NCI-H345 (cell line): ENCODE measurements at regions not wholly inside any gene's neighbourhood (a gene's known extent, or its start where the extent isn't known, plus 50 kb on each side); places are given as distances from the start of the nearest gene placed in this dataset.

Experiments
- DNase-seq: peaks from one replicate; lab custom pipeline; 2025; lab: John Stamatoyannopoulos, UW

DNA sequence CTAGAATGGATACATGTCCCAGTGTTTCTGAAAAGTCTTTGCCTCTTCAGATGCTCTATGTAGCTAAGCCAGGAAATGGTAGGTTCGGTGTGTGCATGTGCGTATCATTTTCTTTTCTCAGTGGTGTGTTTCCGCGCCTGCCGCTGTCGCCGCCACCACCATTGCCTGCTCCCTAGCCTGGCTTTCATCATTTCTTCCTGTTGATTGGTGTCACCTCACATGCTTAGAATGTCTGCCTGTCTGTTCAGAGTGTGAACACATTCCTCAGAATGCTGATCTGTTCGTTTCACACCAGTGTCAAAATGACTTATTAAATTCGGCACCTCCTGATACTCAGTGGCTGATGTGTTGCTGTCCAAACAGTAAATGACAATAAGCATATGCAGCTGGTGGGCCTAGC lies 255.2 kb upstream of the SPRED2 start:
- DNase-seq: no peak

DNA sequence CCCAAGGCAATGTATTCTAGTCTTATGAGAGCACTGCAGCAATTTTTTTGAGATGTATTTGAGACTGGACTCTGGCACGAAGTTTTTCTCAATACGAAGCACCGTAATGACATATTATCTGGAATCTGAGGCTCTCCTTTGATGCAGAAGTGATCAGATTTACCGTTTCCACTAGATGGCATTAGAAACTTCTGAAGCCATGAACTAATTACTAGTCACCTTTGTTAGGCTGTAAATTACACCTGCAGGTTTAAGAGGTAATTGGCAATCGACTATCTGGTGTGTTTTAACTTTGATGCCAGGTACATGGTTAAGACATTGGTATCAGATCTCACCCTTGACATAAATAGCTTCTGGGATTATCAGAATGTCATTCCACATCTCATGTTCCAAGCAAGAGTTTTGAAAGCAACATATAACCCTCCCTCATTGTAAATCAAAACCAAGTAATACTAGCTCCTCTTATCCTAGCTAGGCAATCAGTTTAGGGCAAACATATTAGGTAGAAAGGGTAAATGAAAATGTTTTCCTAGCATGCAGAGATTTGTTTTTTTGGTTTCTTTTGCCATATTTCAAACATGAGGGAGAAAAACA lies 254.6 kb upstream of the SPRED2 start:
- DNase-seq: no peak

DNA sequence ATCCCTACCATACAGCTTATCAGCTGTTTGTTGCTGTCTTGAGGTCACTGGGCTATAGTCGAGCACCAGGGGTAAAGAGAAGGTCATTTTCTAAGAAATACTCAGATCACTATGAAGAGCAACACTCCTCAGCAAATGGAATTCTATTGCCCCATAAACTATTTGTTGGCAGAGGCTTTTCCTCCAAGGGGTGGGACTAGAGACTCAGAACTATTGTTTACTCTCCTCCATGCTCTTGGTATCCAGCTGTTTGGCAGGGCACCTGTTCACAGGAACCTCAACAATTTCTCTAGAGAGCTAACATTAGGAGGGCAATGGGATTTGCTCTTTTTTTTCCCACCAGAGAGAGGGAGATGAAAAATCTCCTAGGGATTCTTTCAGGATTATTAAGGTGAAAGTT lies 249.1 kb upstream of the SPRED2 start:
- no peak for DNase-seq

DNA sequence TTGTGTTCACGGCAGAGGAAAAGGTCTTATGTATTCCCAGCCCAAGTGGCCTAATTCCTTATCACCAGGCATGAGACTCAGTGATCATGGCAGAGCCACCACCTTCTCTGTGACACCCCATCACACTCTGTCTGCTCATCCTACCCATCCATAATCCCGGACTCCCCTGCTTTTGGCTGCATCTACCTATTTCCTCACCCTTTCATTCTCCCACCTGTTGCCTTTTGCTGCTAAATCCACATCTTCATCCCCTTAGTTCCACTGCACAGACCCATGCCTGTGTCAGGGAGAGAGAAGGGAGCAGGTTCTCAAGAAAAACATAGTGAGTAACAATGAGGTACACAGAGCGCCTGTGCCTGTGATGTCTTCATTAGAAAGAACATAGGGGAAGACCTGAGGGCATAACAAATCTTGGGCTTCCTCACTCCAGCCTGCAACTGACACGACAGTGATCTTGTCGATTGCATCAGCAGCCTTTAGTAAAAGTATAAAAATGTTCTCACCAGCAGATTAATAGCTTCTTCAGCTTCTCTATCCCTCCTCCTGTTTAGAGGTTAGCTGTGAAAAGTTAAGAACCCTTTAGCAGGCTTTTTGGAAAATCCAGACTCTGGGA lies 246.5 kb upstream of the SPRED2 start:
- DNase-seq: no peak

DNA sequence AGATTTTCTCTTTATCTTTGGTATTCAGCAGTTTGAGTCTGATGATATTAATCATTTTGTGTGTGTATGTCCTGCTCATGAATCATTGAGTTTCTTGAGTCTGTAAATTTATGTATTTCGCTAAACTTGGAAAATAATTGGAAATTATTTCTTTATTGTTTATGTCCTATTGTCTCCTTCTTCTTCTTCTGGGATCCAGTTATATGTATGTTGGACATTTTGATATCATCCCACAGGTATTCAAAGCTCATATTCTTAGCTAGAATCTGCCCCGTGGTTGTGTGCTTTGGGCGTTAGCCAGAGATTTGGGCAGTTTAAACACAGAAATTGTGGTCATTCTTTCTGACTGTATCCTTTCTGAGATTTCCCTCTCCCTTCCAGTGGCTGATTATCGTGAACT lies 243.0 kb upstream of the SPRED2 start:
- no peak for DNase-seq

DNA sequence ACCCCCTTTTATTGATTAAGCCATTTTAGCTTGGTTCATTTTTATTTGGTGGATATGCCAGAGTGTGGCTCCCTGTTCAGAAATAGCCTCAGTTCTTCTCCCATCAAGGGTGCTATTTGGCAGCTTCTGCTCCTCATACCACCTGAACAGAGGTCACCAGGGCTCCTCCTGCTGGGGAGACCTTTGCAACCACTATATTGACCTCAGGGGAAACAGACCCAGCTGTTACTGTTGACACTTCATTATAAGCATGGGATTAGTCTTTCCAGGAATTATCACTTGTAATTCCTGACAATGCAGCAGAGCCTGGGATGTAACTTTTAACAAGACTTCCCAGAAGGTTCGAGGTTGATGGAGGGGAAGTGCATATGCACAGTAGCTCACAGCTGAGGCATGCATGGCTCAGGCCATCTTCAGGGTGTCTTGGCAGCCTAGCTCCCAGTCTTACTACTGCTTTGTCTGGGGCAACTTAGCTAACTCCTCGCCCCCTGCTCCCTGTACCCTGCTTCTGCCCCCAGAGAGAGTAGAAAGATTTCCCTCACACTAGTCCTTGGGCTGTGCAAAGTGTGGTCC lies 239.4 kb upstream of the SPRED2 start:
- DNase-seq: no peak

DNA sequence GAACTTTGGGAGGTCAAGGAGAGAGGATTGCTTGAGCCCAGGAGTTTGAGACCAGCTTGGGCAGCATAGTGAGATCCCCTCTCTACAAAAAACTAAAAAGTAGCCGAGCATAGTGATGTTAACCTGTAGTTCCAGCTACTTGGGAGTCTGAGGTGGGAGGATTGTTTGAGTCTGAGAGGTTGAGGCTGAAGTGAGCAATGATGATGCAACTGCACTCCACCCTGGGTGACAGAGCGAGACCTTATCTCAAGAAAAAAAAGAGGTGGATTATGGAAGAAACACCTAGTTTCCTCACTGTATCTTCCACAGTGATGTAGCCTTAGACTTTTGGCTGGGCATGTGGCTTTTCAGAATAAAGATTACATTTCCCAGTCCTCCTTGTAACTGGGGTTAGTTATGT lies 237.2 kb upstream of the SPRED2 start:
- no peak for DNase-seq

DNA sequence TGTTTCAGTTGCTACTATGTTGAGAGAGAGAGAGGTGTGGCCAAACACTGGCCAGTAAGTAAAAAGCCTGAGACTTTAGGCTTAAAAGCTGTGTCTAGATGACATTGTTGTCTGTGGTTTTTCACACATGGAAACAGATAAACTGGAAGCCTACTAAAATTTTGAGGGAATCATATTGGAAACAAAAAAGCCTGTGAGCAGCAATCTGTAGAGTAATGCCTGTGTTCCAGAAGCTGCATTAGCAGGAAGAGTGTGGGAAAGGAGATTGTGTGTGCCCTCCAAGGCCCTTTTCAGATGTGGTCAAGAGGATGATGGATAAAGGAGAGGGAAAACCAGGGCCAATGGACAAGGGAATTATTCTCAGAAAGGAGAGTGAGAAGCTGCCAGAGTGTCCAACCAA lies 236.3 kb upstream of the SPRED2 start:
- DNase-seq: no peak

DNA sequence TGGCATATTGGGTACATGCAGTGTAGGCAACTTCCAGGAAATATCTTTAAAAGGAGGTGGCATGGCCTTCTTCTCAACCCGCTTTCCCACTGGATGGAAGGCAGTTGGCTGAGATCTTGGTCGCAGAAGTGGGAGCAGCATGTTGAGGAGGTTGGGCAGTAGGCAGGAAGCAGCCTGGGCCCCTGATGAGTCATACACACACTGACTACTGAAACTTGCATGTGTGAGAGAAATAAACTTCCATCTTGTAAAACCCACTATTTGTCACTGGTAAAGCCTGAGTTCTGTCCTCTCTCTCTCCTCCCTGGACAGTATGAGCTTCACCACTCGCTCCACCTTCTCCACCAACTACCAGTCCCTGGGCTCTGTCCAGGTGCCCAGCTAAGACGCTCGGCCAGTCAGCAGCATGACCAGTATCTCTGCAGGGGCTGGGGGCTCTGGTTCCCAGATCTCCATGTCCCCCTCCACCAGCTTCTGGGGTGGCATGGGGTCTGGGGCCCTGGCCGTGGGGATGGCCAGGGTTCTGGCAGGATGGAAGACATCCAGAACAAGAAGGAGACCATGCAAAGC lies 233.8 kb upstream of the SPRED2 start:
- DNase-seq: no peak

DNA sequence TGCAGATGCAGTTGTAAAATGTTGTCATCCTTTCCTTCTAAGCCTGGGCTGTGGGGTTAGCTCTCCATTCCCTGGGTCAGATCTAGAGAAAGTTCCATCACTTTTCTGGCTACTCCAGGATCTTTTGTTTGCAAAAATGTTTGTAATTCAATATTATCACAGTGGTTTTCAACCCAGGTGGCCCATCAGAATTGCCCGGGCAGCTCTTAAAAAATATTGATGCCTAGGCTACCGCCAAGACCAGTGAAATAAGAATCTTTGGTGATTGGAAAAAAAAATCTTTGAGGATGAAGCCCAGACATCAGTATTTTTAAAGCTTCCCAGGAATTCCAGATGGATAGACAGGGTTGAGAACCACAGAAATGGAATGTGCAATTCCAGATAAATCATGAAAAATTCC lies 232.5 kb upstream of the SPRED2 start:
- DNase-seq: no peak

DNA sequence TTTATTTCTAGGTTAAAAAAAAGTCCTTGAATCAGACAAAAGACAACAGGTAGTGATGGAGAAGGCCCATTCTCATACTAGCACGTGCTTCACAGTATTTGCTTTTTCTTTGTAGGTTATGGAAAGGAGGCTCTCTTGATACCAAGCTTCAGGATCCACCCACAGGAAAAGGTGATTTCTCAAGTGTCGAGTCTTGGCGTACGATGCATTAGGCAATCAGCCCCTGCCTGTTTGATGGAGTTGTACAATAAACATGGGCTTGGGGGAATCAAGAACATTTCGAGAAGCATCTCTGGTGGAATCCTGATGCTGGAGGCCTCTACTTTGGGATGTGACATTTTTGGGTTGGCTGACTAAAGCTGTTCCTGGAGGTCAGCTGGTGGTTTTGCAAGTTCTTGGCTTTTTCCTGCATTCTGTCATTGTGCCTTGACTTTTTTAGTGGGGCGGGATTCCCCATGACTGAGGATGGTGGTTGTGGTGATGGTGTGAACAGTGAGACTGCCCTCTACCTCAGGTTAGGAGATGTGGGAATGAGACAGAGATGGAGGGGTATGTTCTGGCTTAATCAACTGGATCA lies 231.5 kb upstream of the SPRED2 start:
- DNase-seq: no peak

DNA sequence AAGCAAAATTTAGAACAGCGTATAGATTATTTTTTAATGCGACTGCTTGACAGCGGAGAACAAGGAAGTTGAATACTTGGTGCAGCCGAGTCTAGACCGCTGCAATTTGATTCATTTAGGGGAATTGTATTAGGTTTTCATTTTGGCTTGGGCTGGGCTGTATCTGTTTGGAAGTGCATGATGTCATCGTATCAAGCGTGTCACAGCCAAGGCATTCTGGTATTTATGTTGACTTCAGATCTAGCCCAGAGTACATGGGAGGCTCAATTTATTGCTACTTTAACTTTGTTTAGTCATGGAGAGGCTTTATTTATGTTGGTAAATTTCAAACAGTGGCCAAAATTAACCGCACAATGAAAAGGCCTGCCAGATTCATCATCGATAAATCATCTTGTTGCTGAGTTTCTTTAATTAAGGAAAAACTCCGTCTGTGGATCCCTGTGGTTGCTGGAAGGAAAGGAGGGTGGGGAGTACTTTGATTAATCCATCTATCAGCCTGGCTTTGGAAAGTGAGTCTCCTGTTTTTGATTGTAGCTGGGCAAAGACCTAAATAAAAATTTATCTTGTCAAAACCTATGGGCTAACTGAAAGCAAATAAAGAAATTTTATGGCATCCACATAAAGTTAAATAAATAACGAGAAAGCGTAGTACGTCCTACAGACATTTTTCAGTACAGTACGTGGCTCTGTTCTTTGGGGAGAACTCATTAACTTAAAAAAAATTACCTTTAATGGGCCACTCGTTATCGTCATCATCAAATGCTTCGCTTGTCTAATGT lies 230.4 kb upstream of the SPRED2 start:
- DNase-seq: no peak

DNA sequence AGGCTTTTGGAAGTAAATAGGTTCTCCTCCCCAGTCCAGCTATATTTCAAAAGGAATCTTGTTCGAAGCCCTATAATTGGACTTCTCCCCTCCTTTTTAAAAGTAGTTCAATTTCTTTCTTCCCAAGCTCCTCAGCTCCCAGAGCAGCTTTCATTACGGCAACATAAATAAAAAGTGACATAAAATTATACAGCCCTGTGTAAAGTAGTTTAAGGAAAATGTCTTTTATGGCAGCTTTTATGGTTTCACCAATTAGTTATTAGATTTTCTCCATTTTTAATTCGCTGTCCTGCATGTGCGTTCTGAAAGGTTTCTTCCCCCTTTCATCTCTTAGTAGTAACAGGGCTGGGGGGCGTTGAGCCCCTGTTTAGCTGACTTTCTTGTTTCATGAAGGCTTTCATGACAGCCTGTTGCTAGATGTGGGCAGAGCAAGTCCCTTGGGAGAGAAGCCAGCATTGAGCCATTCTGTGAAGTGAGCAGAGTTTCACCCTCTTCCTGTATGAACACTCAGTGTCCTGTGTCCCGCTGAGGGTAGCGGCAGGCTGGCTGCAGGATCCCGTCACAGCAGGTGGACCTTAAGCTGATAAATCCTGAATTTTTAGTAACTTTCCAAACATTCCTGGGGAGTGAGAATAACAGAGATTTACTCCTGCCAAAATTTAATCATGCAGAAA lies 229.7 kb upstream of the SPRED2 start:
- no peak for DNase-seq

DNA sequence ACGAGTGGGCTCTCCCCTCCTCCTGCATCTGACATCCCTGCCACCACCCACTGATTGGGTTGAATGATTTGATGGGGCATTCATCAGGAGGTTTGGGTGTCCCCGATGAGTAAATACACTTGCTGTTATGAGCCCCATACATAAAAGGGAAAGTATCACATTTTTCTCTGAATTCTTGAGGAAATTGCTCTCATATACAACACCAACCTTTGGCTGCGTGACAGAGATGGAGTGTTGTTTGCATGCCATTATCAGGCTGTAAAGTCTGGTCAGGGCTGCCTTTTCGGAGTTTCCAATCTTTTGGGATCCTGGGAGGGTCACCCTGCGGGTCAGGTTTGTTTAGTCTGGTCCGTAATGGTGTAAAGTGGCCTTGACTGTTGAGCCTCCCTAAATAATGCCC lies 227.9 kb upstream of the SPRED2 start:
- DNase-seq: no peak

DNA sequence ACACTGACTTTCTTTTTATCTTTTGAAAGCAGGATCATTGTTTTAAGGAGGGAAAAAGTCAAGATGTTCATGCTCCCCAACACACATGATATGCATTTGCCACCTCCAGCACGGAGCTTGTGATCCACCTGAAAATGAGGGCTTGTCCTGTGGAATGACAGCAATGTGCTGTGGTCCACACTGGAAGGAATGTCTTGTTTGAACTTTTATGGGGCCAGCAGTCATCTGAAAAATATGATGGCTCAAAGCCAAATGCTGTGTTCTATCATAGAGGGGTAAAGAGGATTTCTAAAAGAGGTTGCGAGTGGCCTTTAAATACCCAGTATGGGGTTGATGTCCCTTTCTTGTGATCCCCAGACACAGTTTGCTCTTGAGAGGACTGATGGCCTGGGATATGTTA lies 226.5 kb upstream of the SPRED2 start:
- DNase-seq: no peak

DNA sequence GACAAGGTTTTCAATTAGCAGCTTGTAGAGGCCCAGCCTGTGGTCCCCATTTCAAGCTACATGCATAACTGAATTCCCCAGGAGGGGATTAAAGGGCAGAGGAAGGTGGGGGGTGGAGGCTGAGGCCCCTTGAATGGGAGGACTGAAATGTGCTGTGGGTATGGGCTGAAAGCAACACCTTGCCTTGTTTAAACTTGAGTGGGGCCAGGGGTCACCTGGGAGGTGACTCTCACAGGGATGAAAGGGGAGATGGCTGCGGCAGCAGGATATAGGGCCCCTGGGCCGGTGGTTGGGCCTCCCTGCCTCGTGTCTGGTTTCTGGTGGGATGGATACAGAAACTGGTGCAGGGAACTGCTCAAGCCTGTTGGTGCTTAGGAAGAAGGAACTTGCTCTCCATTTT lies 225.9 kb upstream of the SPRED2 start:
- no peak for DNase-seq

DNA sequence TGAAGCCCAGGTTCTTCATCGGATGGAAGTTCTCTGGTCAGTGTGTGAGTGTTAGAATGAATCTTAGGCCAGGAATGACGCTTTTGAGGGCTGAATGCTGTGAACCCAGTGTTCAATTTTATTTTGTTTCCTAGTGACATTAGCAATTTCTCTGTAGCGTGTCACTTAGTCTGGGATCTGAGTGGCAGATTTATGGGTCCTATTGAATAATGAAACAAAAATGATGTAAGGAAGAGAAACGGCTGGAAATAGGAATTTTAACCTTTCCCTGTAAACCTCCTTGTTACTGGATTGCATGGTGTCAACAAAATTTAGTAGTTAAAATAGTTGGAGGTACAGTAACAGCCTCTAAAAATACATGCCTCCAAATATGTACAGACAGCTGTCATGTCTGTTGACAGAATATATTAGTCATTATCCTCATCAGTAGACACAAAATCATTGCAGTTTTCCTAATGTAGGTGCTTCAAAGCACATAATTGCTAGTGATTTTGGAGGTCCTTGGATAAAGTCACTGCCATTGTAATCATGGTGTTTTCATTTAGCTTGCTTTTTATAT lies 223.8 kb upstream of the SPRED2 start:
- DNase-seq: no peak

DNA sequence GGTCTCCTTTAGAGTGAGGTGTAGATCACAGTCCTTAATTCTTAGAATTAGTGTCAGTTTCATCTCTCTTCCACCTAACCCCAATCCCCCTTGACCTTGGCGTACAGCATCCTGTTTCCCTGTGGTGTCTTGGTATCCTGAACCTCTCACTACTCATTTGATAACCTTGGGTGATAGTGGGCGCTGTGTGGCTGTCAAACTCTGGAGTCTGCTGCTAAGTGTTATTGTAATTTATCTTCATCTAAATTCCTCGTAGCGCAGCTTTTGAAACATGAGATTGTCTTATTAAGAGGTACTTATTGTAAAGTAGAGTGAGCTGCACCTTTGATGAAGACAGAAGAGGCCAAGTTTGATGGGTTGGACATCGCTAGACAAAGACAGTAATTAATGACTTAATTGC lies 222.6 kb upstream of the SPRED2 start:
- no peak for DNase-seq

DNA sequence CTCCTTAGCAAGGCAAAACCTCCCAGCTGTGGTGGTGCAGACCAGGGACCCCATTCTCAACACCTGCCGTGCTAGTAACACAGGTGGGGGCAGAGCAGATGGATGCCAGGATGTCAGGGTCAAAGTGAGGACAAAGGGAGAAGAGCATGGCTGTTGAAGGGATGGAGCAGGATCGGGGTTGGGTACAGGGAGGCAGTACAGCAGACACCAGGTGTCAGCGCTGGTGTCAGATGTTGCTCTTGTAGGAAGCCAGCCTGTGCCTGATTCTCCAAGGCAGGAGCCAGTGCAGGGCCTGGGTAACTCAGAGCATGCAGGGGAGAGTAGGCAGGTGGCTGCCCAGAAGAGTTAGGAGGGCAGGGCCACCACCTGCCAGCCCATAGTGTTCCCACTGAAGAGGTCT lies 222.1 kb upstream of the SPRED2 start:
- no peak for DNase-seq

DNA sequence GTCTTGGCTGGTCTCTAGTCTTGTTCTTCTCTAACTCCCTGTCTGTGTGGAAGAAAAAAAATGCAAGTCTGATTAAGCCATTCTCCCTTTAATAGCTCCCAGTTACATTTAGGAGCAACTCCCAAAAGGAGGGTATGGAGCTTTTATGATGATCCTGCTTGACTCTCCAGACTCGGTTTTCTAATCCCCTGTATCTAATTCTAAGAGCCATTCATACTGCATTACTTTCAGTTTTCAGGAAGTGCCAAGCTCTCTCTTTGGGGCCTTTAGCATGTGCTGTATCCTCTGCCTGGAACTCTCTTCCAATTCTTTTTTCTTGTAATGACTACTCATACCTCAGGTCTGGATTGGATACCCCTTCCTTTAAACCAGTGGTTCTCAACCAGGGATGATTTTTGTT lies 219.7 kb upstream of the SPRED2 start:
- no peak for DNase-seq

DNA sequence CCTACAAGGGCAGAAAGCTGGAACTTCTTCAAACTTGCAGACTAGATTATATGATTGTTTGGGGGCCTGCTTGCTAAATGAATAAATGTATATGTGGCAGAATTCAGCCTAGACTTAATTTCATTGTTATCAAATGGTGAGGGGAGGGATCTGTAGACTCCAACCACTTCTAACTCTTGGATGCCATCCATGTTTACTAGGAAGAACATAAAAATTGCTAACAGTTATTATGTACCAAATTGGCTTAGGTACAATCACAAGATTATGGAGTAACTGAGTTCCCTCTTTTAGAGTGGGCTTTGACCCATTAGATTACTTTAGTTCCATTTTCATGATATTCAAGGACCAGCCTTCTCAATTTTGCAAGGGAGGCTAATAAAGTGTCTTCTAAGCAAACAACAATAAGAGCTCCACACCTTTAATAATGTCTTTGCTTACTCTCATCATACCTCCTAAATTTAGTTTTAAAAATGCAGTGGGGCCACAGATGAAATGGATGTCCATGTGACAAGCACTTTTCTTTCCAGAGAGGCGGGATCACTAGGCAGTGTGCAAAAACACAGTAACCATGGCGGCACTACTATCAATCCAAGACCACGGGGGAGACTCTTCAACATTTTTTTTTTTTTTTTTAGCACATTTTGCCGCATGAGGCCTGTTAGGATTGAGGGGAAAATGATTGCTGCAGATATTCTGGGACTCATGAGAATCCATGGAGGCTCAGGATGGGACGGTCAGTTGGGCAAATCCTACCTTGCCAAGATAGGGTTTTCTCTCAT lies 217.6 kb upstream of the SPRED2 start:
- no peak for DNase-seq
